Spleen (tissue), 7 donors: ENCODE measurements at regions not wholly inside any gene's neighbourhood (a gene's known extent, or its start where the extent isn't known, plus 50 kb on each side); places are given as distances from the start of the nearest gene placed in this dataset.

ENCODE experiments used
- POLR2A ChIP-seq, 3 donors: fragments of 450-650 bp; IDR thresholded peaks; one replicate each; pipeline ENCODE4 v1.5.1; 2017; ENCODE audit warnings: antibody characterized with exemption in 3 of 3, mild to moderate bottlenecking in 1 of 3
- POLR2AphosphoS5 ChIP-seq, 3 donors: sonication (generic); formaldehyde crosslinking; IDR thresholded peaks; one replicate each; pipeline ENCODE4 v1.5.1; 2017; ENCODE audit warnings: antibody characterized with exemption in 3 of 3
- TF ChIP-seq, protein P1 (sequence below), 11 experiments: fragments of 200-600 bp in 7 of 11; fragments of 450-650 bp in 4 of 11; sonication (generic) in 4 of 11; IDR thresholded peaks in 8 of 11; conservative IDR thresholded peaks in 3 of 11; 1 replicate in 7 of 11; 2 replicates in 4 of 11; pipeline versions ENCODE4 v1.4.0 to v1.8.0; 2016 to 2021; ENCODE audit warnings: antibody characterized with exemption in 11 of 11, inconsistent platforms in 4 of 11, mild to moderate bottlenecking in 1 of 11
- donor health status: DM: no; HTN: no; CAD: no; lungs with moderate emphysema.
- donor health status: DM: no; HTN: no; CAD: no.
- donor health status: DM: no; HTN: no; CAD: no.

DNA sequence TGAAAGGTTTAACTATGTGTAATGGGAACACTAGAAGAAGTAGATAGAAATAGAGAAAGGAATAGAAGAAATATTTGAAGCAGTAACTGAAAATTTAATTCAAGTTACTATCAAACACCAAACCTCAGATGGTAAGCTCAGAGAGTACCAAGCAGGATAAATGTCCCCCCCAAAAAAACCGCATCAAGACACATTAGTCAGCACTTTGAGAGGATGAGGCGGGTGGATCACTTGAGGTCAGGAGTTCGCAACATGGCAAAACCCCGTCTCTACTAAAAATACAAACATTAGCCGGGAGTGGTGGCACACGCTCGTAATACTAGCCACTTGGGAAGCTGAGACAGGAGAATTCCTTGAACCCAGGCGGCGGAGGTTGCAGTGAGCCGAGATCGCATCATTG, 253.1 kb downstream of the C6orf118 start:
- TF ChIP-seq, protein P1, sequence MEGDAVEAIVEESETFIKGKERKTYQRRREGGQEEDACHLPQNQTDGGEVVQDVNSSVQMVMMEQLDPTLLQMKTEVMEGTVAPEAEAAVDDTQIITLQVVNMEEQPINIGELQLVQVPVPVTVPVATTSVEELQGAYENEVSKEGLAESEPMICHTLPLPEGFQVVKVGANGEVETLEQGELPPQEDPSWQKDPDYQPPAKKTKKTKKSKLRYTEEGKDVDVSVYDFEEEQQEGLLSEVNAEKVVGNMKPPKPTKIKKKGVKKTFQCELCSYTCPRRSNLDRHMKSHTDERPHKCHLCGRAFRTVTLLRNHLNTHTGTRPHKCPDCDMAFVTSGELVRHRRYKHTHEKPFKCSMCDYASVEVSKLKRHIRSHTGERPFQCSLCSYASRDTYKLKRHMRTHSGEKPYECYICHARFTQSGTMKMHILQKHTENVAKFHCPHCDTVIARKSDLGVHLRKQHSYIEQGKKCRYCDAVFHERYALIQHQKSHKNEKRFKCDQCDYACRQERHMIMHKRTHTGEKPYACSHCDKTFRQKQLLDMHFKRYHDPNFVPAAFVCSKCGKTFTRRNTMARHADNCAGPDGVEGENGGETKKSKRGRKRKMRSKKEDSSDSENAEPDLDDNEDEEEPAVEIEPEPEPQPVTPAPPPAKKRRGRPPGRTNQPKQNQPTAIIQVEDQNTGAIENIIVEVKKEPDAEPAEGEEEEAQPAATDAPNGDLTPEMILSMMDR (IDR thresholded peaks at IDR 0.05 in 8 of 11, conservative IDR thresholded peaks at IDR 0.05 in 3 of 11) = no peak
- no peak for TF ChIP-seq POLR2A (IDR thresholded peaks at IDR 0.05)
- no peak for TF ChIP-seq POLR2AphosphoS5 (IDR thresholded peaks at IDR 0.05)
